ENCODE measurements at regions not wholly inside any gene's neighbourhood (a gene's known extent, or its start where the extent isn't known, plus 50 kb on each side); places are given as distances from the start of the nearest gene placed in this dataset.

DNA sequence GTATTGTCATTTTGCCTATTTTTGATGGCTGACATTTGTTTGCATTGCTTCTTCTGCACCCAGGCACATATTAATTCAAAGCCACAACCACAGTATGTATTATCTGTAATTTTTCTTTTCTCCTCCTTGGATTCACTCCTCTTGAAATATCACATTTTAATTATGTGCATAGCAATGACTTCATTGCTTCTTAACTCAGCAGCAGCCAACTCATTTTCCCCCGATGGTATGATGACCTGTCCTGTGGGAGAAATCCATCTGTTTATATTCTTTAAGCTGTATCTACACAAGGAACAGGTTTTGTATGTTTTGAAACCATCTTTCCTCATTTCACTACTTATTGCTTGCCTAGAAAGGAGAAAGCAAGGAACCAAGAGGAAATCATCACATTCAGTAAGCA is 588.8 kb downstream of the INHBA start:
- Histone ChIP-seq H3K9me3 (ENCODE audit: control extremely low read depth in 1 of 3, control insufficient read depth in 2 of 3, insufficient read depth in 1 of 3, low read length in 2 of 3) (no peaks in the 10 kb centered on the region), H3K36me3 (replicated peaks in 1 of 2; ENCODE audit: control extremely low read depth in 1 of 2, control insufficient read depth in 1 of 2, extremely low read depth in 1 of 2, insufficient read depth in 2 of 2, low read length in 1 of 2) (no peaks in the 10 kb centered on the region), H3K4me2 (replicated peaks; ENCODE audit: low read depth, low read length, poor library complexity, severe bottlenecking) (no peak overlapping the region), H2AFZ (ENCODE audit: insufficient read depth, low read depth, low read length, poor library complexity, severe bottlenecking) (no peak overlapping the region), H3K27me3 (replicated peaks in 1 of 4; ENCODE audit: control extremely low read depth in 1 of 4, control insufficient read depth in 3 of 4, insufficient read depth in 4 of 4, low read length in 3 of 4) (no peaks in the 10 kb centered on the region), H3K9ac (ENCODE audit: low read length) (no peak overlapping the region), H3K4me1 (ENCODE audit: control insufficient read depth in 2 of 2, insufficient read depth in 2 of 2, low read length in 2 of 2) (no peaks in the 10 kb centered on the region), H3K4me3 (ENCODE audit: control extremely low read depth in 1 of 5, extremely low read depth in 1 of 5, insufficient read depth in 1 of 5, low read depth in 2 of 5, low read length in 4 of 5) (no peak overlapping the region), H3K27ac (ENCODE audit: low read length in 2 of 2) (no peak overlapping the region), H4K20me1 (ENCODE audit: control insufficient read depth, insufficient read depth, low read length, poor library complexity, severe bottlenecking) (no peaks in the 10 kb centered on the region), H3K79me2 (ENCODE audit: control insufficient read depth, insufficient read depth, low read length) (no peaks in the 10 kb centered on the region)
- ATAC-seq (ENCODE audit: low read depth): no peak
- intact Hi-C loops (cut with micrococcal nuclease): no loop called here
- DNase-seq: no peak
- CTCF ChIA-PET: no interaction called here
- Mint-ChIP-seq H3K9me3 (ENCODE audit: insufficient read depth) (no peaks in the 10 kb centered on the region), H3K27me3 (no peaks in the 10 kb centered on the region), H3K4me3 (no peak overlapping the region), H3K27ac (no peak overlapping the region), H3K4me1 (no peaks in the 10 kb centered on the region)
- POLR2A ChIA-PET: no interaction called here
- TF ChIP-seq CTCF (IDR thresholded peaks at IDR 0.05): no peak
- TF ChIP-seq EZH2 (IDR thresholded peaks at IDR 0.05; ENCODE audit: borderline replicate concordance, insufficient read depth, low read depth, low read length, poor library complexity, severe bottlenecking): no peak
- WGBS (ENCODE audit: insufficient coverage): no CpG with 5 or more reads among the region's 1 CpG

DNA sequence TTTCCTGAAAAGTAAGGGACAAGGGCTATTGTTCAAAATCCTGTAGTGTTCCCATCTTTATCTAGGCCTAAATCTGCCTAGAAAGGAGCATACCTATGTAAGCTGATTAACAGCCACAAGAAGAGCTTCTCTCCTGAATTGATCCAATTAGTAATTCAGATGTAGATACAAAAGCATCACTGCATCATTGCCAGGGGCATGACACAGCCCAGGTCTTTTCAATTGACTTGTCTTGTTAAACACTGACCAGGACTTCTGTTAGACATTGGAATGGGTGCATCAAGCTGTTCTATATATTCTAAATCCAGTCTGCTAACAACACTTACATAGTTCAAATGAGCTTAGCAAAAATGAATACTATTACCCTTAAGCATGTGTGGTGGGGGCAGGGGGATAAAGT is 589.2 kb downstream of the INHBA start:
- ChIA-PET POLR2A (no interaction called here), CTCF (no interaction called here)
- Mint-ChIP-seq H3K4me1 (no peaks in the 10 kb centered on the region), H3K27me3 (no peaks in the 10 kb centered on the region), H3K9me3 (ENCODE audit: insufficient read depth) (no peaks in the 10 kb centered on the region), H3K27ac (no peak overlapping the region), H3K4me3 (no peak overlapping the region)
- H3K79me2 ChIP-seq (ENCODE audit: control insufficient read depth, insufficient read depth, low read length): no peaks in the 10 kb centered on the region
- no peaks in the 10 kb centered on the region for H3K4me1 ChIP-seq (ENCODE audit: control insufficient read depth in 2 of 2, insufficient read depth in 2 of 2, low read length in 2 of 2)
- no peak overlapping the region for H2AFZ ChIP-seq (ENCODE audit: insufficient read depth, low read depth, low read length, poor library complexity, severe bottlenecking)
- no peak overlapping the region for H3K4me2 ChIP-seq (replicated peaks; ENCODE audit: low read depth, low read length, poor library complexity, severe bottlenecking)
- no peaks in the 10 kb centered on the region for H4K20me1 ChIP-seq (ENCODE audit: control insufficient read depth, insufficient read depth, low read length, poor library complexity, severe bottlenecking)
- no peaks in the 10 kb centered on the region for H3K9me3 ChIP-seq (ENCODE audit: control extremely low read depth in 1 of 3, control insufficient read depth in 2 of 3, insufficient read depth in 1 of 3, low read length in 2 of 3)
- no peak overlapping the region for H3K9ac ChIP-seq (ENCODE audit: low read length)
- H3K4me3 ChIP-seq (ENCODE audit: control extremely low read depth in 1 of 5, extremely low read depth in 1 of 5, insufficient read depth in 1 of 5, low read depth in 2 of 5, low read length in 4 of 5): no peak overlapping the region
- TF ChIP-seq CTCF (IDR thresholded peaks at IDR 0.05) (no peak), EZH2 (IDR thresholded peaks at IDR 0.05; ENCODE audit: borderline replicate concordance, insufficient read depth, low read depth, low read length, poor library complexity, severe bottlenecking) (no peak)
- H3K36me3 ChIP-seq (replicated peaks in 1 of 2; ENCODE audit: control extremely low read depth in 1 of 2, control insufficient read depth in 1 of 2, extremely low read depth in 1 of 2, insufficient read depth in 2 of 2, low read length in 1 of 2): no peaks in the 10 kb centered on the region
- H3K27me3 ChIP-seq (replicated peaks in 1 of 4; ENCODE audit: control extremely low read depth in 1 of 4, control insufficient read depth in 3 of 4, insufficient read depth in 4 of 4, low read length in 3 of 4): no peaks in the 10 kb centered on the region
- no peak for ATAC-seq (ENCODE audit: low read depth)
- intact Hi-C loops (cut with micrococcal nuclease): no loop called here
- H3K27ac ChIP-seq (ENCODE audit: low read length in 2 of 2): no peak overlapping the region
- no peak for DNase-seq
